Renal cortical epithelial cell (primary cell): ENCODE measurements at regions not wholly inside any gene's neighbourhood (a gene's known extent, or its start where the extent isn't known, plus 50 kb on each side); places are given as distances from the start of the nearest gene placed in this dataset.
"Not testable (repeated sequence)": the region's sequence is repeated elsewhere in the genome, so short reads cannot be mapped to it uniquely, and the experiment has no call there.

Experiments
- DNase-seq: peaks from one replicate; pipeline ENCODE4 v3.0.0-alpha.2; 2011; ENCODE audit warnings: low read depth

DNA sequence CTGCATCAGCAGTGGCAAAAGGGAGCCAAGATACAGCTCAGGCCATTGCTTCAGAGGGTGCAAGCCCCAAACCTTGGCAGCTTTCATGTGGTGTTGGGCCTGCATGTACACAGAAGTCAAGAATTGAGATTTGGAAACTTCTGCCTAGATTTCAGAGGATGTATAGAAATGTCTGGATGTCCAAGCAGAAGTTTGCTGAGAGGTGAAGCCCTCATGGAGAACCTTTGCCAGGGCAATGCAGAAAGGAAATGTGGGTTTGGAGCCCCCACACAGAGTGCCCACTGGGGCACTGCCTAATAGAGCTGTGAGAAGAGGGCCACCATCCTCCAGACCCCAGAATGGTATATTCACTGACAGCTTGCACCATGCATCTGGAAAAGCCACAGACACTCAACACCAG, 51.3 kb upstream of the DCLK2 start:
- not testable (repeated sequence) for DNase-seq
